ENCODE measurements at regions not wholly inside any gene's neighbourhood (a gene's known extent, or its start where the extent isn't known, plus 50 kb on each side); places are given as distances from the start of the nearest gene placed in this dataset.

DNA sequence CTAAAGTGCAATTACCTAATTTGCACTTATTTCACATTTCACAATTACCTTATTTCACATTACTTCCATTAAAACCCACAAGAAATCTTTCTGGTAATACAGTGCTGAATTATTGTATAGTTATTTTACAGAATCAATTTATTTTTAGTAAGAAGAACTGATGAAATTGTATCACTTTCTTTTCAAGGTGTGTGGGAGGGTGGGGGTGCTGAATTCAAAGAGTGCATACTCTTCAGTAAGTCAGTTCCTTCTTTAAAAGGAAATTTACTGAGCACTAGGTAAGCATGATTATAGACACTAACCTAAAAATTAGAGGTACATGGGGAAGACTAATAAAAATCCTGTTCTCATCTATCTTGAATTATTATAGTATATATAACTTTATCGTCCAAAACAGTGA lies 731.6 kb upstream of the ADGRL4 start:
- H3K27ac Mint-ChIP-seq (ENCODE audit: unreplicated experiment) = no peak overlapping the region
- no peaks in the 10 kb centered on the region for H3K36me3 Mint-ChIP-seq (ENCODE audit: insufficient read depth, unreplicated experiment)
- Histone ChIP-seq H3K4me3 (ENCODE audit: low read depth, low read length) (no peak overlapping the region), H3K4me1 (no peaks in the 10 kb centered on the region), H3K9me3 (no peaks in the 10 kb centered on the region), H3K27me3 (replicated peaks; ENCODE audit: control insufficient read depth, insufficient read depth, low read length) (no peaks in the 10 kb centered on the region), H3K36me3 (ENCODE audit: control insufficient read depth, insufficient read depth, low read length) (no peaks in the 10 kb centered on the region)
- intact Hi-C loops (cut with micrococcal nuclease; ENCODE audit: unreplicated experiment) = no loop called here
- no peaks in the 10 kb centered on the region for H3K4me1 Mint-ChIP-seq (ENCODE audit: low read depth, unreplicated experiment)
- ChIA-PET POLR2A (no interaction called here), CTCF (no interaction called here)
- H3K9me3 Mint-ChIP-seq (ENCODE audit: unreplicated experiment) = no peaks in the 10 kb centered on the region
- no peak for DNase-seq
- no peak overlapping the region for H3K4me3 Mint-ChIP-seq (ENCODE audit: unreplicated experiment)
- no TSS peak for BruUV-seq (replicated peaks)
- no peaks in the 10 kb centered on the region for H3K27me3 Mint-ChIP-seq (ENCODE audit: insufficient read depth, unreplicated experiment)
- TF ChIP-seq, protein P1, sequence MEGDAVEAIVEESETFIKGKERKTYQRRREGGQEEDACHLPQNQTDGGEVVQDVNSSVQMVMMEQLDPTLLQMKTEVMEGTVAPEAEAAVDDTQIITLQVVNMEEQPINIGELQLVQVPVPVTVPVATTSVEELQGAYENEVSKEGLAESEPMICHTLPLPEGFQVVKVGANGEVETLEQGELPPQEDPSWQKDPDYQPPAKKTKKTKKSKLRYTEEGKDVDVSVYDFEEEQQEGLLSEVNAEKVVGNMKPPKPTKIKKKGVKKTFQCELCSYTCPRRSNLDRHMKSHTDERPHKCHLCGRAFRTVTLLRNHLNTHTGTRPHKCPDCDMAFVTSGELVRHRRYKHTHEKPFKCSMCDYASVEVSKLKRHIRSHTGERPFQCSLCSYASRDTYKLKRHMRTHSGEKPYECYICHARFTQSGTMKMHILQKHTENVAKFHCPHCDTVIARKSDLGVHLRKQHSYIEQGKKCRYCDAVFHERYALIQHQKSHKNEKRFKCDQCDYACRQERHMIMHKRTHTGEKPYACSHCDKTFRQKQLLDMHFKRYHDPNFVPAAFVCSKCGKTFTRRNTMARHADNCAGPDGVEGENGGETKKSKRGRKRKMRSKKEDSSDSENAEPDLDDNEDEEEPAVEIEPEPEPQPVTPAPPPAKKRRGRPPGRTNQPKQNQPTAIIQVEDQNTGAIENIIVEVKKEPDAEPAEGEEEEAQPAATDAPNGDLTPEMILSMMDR (IDR thresholded peaks at IDR 0.05; ENCODE audit: insufficient read depth in 1 of 2, low read depth in 1 of 2, low read length in 1 of 2, severe bottlenecking in 1 of 2, unreplicated experiment in 1 of 2) = no peak

DNA sequence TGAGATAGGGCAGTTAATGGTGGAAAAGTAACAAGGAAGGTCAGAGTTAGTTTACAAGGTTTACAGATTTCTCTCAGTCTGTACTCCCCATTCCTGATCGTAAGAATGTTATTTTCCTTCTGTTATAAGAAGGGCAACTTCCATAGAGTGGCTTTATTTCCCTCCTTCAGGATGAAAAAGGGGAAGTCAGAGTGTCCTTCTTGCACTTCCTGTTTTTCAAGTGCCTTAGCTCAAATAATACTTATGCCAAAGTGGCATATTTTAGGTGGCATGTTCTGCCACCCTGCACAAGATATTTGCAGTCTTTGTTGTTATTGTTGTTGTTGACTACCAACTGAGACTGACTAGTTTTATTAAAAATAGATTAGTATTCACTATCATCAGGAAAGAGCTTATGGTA lies 730.7 kb upstream of the ADGRL4 start:
- ChIA-PET CTCF (no interaction called here), POLR2A (no interaction called here)
- Histone ChIP-seq H3K36me3 (ENCODE audit: control insufficient read depth, insufficient read depth, low read length) (no peaks in the 10 kb centered on the region), H3K4me3 (ENCODE audit: low read depth, low read length) (no peak overlapping the region), H3K9me3 (no peaks in the 10 kb centered on the region), H3K4me1 (no peaks in the 10 kb centered on the region), H3K27me3 (replicated peaks; ENCODE audit: control insufficient read depth, insufficient read depth, low read length) (no peaks in the 10 kb centered on the region)
- Mint-ChIP-seq H3K36me3 (ENCODE audit: insufficient read depth, unreplicated experiment) (no peaks in the 10 kb centered on the region), H3K27me3 (ENCODE audit: insufficient read depth, unreplicated experiment) (no peaks in the 10 kb centered on the region), H3K4me3 (ENCODE audit: unreplicated experiment) (no peak overlapping the region), H3K9me3 (ENCODE audit: unreplicated experiment) (no peaks in the 10 kb centered on the region), H3K4me1 (ENCODE audit: low read depth, unreplicated experiment) (no peaks in the 10 kb centered on the region), H3K27ac (ENCODE audit: unreplicated experiment) (no peak overlapping the region)
- intact Hi-C loops (cut with micrococcal nuclease; ENCODE audit: unreplicated experiment) = no loop called here
- TF ChIP-seq, protein P1 (IDR thresholded peaks at IDR 0.05; ENCODE audit: insufficient read depth in 1 of 2, low read depth in 1 of 2, low read length in 1 of 2, severe bottlenecking in 1 of 2, unreplicated experiment in 1 of 2) = no peak
- BruUV-seq (replicated peaks) = no TSS peak
- DNase-seq = no peak

DNA sequence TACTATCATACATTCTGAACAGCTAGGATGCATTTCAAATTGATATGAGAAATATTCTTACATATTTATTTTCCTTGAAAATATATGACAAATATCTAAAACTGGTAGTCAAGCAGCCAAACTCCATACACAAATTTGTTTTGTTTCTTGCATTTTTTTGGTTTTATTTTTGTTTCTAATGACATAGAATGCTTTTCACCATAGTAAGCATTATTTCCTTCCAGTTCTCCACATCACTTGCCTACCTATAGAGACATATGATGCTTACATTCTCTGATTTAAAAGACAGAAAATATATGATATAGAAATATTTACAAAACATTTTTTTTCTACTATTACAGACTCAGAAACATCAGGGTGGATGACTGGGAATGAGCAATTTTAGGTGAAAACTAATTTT lies 726.4 kb upstream of the ADGRL4 start:
- no peaks in the 10 kb centered on the region for H3K9me3 Mint-ChIP-seq (ENCODE audit: unreplicated experiment)
- no peak overlapping the region for H3K4me3 Mint-ChIP-seq (ENCODE audit: unreplicated experiment)
- no peaks in the 10 kb centered on the region for H3K27me3 Mint-ChIP-seq (ENCODE audit: insufficient read depth, unreplicated experiment)
- H3K4me1 Mint-ChIP-seq (ENCODE audit: low read depth, unreplicated experiment) = no peaks in the 10 kb centered on the region
- TF ChIP-seq, protein P1 (IDR thresholded peaks at IDR 0.05; ENCODE audit: insufficient read depth in 1 of 2, low read depth in 1 of 2, low read length in 1 of 2, severe bottlenecking in 1 of 2, unreplicated experiment in 1 of 2) = no peak
- DNase-seq = no peak
- Histone ChIP-seq H3K4me1 (no peaks in the 10 kb centered on the region), H3K27me3 (replicated peaks; ENCODE audit: control insufficient read depth, insufficient read depth, low read length) (no peaks in the 10 kb centered on the region), H3K9me3 (no peaks in the 10 kb centered on the region), H3K36me3 (ENCODE audit: control insufficient read depth, insufficient read depth, low read length) (no peaks in the 10 kb centered on the region), H3K4me3 (ENCODE audit: low read depth, low read length) (no peak overlapping the region)
- no TSS peak for BruUV-seq (replicated peaks)
- intact Hi-C loops (cut with micrococcal nuclease; ENCODE audit: unreplicated experiment) = no loop called here
- CTCF ChIA-PET = no interaction called here
- POLR2A ChIA-PET = no interaction called here
- H3K36me3 Mint-ChIP-seq (ENCODE audit: insufficient read depth, unreplicated experiment) = no peaks in the 10 kb centered on the region
- no peak overlapping the region for H3K27ac Mint-ChIP-seq (ENCODE audit: unreplicated experiment)

Measured in Caco-2 (cell line).